NCI-H748 (cell line): ENCODE measurements at regions not wholly inside any gene's neighbourhood (a gene's known extent, or its start where the extent isn't known, plus 50 kb on each side); places are given as distances from the start of the nearest gene placed in this dataset.

Experiments used
- DNase-seq: peaks from one replicate; lab custom pipeline; 2025; ENCODE audit not compliant: unreplicated experiment; lab: John Stamatoyannopoulos, UW

DNA sequence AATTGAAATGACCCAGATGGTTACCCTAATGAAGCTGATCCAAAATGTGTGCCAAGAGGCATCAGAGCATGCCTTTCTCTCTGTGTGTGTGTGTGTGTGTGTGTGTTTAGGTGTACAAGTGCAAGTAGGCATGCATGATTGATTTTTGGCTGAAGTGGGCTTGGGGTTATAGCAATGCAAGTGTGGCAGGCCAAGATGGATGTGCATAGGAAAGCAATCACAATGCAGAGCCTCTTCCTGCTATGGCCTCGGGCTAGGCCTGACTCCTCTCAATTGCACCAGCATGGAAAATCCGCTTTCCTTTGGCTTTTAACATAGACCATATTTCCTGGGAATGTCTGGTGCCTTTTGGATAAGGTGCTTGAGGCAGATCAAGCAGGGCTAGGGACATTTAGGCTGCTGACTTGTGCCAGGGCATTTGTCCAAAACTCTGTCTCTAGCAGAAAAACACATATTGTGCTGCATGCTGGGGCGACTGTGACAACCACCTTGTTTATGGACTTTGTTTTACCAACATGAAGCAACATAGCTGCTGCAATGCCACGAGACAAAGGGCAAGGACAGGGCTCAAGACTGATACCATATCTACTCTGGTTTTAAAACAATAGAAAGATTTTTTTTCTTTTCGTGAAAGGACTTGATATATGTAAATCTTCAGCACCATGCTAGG lies 395.7 kb downstream of the RAPGEF2 start:
- DNase-seq = no peak

DNA sequence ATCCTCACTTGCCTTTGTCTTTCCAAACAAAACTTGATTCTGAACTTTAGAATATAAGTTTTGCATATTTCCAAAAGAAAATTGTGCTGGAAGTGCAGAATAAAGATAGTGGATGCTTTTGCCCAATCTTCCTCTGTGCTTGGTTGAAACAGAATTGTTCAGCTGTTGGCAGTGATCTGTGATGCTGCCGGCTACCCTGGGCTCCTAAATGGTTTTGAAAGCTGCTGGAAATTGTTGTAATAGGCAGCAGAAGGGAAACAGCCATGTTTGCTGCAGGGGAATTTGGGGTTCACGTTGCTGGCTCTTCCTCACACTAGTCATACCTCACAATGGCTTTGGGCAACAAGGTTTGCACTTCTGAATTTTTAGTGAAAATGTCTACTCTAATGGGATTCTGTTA lies 398.0 kb downstream of the RAPGEF2 start:
- DNase-seq = no peak

DNA sequence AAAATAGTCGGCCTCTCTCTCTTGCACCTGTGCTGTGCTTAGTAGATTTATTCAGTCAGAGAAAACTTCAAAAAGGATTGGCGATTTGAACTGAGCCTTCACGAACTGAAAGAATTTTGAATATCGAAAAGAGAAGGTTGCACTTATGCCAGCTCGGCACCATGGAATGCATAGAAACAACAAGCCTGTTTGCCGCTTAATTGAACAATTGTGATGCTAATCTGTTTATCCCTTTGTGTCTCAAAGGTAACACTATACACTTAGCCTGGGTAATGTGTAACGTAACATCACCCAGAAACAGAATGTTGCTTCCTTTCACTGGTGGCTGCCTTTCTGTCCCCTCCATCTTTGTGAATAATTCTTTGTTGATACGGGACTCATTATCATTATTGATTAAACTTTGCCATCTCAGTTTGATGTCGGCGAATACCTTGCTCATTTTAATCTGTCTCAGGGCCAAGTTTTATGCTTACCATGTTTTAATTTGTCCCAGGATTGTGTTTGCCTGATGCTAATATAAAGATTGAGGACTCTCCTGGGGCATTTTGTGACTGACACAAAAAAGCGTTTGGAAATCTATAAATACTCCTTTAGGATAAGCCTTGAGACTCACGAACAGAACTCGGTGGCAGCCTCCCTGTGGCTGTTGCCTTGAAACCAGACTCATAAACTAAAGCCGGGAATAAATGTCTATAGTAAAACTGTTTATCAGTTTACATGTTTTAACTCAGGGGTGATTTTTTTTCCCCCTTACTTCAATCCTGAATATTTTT lies 400.5 kb downstream of the RAPGEF2 start:
- no peak for DNase-seq

DNA sequence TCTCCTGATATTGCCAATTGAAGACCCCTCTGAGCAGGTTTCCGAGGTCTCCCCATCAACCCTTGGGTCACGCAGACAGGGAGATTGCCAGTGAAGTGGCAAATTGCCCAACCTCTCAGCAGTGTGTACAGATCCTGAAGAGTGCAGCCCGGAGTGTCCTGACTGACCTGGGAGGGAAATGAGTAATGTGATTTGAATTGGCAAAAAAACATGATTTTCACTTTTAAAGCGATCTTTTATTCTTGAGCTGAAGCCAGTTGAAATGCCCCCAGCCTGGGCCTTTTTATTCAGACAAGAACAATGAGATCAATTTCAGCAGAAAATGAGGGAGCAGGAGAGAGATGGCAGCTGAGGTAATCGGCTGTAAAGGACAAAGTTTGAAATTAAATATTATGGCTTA lies 401.8 kb downstream of the RAPGEF2 start:
- peak; percentile 14 for DNase-seq

DNA sequence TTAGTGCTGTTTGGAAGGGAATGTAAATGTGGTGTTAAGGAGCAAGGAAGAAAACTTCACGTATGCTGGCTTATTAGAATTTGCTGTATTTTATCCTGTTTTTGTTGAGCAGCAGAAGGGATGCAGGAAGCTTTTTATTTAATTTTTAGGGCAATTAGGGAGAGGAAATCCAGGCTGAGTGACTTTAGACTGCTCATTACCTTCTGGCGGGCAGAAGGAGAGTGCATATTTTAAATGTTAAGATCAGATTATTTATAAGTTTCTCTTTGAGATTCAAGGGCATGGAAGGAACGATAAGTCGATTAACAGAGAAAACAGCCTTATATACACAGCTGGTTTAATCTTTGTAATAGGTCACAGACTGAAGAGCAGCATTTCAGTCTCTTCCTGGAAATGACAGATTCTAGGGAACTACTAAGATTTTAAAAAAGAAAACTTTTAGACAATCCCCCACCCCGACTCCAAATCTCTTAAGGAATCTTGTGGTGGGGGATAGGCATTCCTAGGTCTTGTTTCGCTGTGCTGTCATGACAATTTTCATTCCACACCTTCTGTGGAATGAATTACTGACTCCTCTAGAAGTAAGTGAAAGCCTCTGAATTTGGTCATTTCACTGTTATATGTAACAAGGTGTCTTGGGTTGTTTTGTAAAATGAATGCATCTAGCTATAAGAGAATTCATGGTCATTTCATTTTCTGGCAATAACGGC lies 402.5 kb downstream of the RAPGEF2 start:
- DNase-seq = no peak

DNA sequence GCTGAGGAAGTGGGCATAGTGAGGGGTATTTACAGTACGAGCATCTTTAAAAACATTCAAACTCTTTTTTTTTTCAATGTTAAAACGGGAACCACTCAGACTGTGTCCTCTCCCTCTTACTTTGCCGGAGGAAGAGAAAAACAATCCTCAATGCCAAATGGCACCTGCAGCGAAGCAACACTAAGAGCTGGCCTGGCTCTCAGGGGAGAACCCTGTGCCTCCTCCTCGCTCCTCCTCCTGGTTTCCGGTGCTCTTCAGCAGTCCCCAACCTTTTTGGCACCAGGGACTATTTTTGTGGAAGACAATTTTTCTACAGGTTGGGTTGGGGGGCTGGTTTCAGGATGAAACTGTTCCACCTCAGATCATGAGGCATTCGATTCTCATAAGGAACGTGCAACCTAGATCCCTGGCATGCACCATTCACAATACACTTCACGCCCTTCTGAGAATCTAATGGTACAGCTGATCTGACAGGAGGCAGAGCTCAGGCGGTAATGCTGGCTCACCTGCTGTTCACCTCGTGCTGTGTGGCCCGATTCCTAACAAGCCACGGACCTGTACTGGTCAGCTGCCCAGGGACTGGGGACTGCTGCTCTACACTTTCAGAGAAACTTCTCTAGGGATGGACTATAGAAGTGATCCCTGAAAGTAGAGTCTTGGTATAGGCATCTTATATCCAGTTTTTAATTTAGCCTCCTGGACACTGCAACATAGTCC lies 404.1 kb downstream of the RAPGEF2 start:
- DNase-seq = no peak

DNA sequence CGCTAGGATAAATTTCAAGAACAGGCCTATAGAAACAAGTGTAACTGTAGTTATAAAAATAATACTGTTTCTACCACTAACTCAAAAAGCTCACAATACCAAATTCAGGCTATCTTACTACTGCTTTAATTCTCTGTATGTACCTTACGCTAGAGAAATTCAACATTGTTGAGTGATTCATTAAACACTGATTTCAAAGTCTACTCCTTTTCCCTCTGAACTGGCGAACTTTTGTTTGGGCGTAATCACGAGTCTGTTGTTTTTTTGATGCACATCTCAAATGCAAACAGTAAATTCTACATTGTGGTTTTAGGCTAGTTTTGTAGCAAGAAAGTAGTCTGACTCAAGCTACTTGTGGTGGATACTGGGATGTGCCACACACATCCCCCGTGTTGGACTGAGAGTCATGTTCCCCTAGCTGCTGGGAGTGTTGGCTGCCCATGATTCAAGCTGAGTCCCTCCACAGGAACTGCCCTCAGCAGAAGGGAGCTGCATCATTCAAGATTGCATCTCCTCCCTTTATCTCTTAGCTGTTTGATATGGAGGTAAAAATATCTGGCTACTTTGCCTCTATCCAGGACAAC lies 406.1 kb downstream of the RAPGEF2 start:
- no peak for DNase-seq

DNA sequence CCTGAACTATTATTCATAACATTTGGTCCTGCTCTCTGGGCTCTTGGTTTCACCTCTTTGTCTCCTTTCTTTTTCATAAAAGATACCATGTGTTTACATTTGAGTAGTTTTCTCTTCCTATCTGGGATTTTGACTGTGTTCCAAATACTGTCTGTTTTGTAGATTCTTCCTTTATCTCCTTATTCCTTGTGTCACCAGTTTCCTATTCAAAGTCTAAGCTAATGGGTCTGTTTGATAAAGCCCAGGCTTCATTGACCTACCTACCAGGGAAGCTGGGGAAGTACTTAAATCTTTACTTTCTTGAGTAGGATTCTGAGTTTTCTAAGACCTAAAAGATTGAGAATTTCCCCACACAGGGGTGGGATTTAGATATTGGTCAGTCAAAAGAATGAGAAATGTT lies 409.5 kb downstream of the RAPGEF2 start:
- no peak for DNase-seq

DNA sequence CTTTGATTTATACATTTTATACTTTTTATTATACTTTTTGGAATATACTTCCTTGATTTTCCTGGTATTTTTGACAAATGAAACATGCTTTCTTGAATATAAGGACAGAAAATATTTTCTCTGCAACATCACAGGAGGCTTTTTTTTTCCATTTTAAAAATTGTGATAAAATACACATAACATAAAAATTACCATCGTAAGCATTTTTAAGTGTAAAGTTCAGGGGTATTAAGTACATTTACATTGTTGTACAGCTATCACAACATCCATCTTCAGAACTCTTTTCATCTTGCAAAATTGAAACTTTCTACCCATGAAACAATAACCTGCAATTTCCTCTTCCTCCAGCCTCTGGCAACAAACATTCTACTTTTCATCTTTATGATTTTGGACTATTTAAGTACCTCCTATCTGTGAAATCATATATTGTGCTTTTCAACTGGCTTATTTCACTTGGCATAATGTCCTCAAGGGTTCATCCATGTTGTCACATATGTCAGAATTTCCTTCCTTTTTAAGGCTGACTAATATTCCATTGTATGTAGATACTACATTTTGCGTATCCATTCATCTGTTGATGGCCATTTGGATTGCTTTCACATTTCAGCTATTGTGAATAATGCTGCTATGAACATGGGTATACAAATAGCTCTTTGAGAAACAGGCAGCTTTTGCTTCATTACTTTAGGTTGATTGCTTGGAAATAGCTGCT lies 412.6 kb downstream of the RAPGEF2 start:
- no peak for DNase-seq

DNA sequence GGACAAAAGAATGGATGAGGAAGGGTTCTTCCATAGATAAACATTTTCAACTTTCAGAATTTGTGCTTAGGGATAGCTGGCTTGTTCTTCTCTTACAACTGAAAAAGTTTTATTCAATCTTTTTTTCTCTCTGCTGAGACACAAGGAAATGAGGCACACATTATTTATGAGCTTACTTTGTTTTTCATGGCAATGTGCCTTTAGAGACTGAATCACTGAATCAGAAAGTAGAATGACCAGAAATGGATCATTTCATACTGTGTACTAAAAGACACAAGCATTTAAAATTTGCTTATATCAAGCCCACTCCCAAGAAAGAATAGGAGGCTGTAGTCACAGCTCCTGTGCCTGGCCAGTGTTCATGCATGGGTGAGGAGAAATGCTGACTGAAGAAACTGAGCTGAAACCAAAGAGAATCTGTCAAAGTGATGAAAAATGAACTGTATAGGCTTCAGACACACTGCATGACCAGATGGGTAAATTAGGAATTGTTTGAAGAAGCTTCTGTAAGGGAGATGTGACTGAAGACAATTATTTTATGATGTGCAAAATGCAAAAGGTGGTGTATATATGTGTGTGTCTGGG lies 413.8 kb downstream of the RAPGEF2 start:
- DNase-seq = no peak

DNA sequence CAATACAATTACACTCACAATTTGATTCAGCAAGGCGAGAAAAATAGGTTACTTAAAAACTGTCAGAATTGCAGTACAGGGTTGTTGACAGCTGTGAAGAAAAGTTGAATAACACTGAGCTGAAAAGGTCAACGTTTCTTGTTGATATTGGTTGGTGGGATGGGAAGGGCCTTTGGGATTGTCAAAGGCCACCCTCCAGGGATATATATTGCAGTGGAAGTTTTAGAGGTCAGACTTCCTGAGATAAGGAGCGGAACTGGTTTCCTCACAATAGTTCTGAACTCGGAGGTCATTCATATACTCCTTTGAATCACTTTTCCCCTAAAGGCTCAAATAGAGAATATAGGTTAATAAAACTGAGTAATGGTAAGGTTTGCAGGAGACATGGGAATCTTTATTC lies 417.2 kb downstream of the RAPGEF2 start:
- no peak for DNase-seq

DNA sequence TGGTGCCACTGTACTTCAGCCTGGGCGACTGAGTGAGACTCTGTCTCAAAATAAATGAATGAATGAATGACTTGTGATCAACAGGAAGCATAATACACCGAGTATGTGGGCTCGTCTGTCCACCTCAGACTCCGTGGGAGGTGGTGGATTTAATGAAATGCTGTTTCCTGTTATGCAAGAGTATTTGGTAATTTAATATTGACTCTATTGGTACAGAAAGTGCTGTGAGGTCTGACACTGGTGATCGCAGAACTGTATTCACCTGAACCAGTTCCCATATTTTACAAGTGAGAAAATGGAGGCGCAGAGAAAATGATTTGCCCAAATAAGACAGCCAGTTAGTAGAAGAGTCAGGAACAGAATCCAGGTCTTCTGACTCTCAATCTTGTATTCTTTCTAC lies 423.3 kb downstream of the RAPGEF2 start:
- no peak for DNase-seq

DNA sequence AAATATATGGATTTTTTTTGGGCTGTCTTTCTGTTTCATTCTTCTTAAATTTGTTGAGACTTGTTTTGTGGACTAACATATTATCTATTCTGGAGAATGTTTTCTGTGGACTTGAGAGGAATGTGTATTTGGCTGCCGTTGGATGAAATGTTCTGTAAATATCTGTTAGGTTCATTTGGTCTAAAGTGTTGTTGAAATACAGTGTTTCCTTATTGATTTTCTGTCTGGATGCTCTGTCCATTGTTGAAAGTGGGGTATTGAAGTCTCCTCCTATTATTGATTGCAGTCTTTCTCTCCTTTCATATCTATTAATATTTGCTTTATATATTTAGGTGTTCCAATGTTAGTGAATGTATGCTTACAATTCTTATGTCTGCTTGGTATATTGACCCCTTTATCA lies 431.8 kb downstream of the RAPGEF2 start:
- no peak for DNase-seq

DNA sequence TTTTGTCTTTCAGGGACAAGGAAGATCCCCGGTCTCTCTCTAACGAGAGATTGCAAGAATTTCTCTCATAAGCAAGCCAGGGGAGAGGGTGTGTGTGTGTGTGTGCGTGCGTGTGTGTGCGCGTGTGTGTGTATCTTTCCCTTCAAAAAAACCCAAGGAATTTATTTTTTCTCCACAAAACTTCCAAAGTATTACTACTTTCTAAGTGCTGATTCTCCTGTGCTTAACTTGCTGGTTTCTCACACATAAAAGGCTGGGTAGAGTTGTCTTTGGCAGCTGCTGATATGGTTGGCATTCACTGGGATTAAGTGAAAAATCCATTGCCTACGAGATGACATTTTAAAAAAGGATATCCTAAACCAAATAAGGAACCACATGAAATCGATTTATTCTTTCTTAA lies 435.7 kb downstream of the RAPGEF2 start:
- no peak for DNase-seq

DNA sequence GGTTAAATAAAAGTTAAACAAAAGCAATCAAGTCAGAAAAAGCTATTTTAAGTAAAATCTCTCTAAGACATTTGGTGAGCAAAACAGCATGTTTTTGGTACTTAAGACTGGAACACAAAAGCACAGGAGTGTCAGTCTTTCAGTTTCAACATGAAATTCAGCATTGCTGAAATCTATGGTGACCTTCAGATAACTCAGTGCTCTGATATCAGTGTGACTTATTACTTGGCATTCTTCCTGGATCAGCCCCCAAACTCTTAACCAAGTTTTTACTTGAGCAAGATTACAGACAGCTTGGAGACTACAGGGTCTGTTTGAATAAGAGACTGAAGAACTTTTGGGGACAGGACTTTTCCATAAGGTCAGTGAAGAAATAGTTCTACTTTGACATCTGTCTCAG lies 437.2 kb downstream of the RAPGEF2 start:
- no peak for DNase-seq

DNA sequence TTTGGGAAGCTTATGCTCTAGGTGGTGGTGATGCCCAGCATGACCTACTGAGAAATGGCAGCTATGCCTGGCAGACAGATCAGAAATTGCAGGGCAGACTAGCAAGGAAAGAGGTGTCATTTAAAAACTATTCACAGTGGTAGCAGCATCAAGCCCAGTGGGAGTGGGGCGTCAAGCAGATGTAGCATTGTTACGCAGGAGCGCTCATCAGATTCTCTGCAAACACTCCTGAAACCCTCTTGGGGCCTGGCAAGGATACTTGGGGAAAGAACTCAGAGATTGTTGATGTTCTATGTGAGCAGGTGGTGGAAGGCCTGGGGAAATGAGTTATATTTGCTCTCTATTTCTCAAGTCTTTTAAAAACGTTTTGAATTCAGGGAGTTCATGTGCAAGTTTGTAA lies 437.6 kb downstream of the RAPGEF2 start:
- peak; percentile 21 for DNase-seq

DNA sequence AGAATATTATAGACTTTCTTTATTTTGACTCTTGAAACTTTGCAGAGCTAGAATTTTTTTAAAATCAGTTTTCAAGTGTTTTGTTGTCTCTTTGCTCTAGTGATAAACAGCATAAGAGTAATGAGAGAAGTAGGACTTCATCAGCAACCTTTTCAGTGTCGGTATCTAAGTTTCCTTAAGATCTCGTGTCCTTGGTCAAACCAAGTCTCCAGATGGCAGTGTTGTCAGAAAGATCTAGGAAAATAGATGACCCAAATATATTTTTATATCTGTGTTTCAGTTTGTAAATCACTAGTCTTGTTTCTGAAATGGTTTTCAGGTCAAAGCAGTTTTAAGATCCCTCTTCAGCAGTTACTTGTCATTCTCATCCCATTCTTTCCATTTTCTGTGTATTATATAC lies 438.3 kb downstream of the RAPGEF2 start:
- no peak for DNase-seq

DNA sequence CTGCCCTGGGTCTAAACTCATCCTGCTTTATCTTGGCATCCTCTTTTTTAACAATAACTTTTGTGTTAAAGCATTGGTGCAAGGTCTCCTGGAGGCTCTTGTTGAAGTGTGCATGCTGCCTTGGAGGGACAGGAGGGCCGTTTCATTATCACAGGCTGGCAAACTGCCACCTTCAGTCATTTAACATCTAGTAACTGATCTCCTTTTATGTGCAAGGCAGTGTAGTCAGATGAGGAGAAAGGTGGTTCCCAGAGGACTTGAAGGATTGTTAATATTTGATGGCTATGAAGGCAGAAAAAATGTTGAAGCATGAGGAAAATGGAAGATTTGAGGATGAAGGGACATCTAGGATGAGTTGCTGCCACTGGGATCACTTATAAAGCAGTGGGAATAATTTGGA lies 439.4 kb downstream of the RAPGEF2 start:
- peak; percentile 24 for DNase-seq

DNA sequence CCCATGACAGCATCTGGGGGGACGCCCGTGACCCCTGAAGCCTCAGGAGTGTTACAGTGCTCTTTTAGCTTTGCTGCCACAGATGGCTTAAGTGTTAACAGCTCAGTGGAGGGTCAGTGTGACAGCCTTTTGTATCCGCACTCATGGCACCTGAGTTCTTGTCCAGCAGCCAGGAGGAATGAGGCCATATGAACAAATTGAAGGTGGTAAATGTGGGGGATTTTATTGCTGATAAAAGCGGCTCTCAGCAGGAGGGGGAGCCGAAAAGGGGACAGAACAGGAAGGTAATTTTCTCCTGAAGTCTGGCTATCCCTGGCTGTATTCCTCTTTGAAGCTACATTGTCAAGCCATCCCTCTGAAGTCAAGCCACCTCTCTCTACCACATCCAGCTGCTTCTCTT lies 441.0 kb downstream of the RAPGEF2 start:
- no peak for DNase-seq

DNA sequence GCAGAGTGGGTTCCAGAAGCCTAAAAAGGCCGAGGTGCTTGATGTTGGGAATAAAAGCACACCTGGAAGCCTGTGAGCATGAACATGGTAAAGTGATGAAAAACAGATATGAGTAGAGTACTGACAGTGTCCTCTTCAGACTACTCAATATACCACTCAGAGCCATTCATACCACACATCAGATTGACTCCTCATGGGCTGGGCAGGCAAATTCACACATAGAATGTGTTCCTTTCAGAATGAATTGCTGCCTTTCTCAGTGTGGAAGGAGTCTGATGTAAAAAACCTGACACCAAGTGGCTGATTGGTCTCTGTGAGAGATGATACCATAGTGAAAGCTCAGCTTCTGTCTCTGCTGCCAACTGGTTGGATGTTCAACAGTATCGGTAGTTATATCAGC lies 442.7 kb downstream of the RAPGEF2 start:
- DNase-seq = no peak
